NCI-H1417 treated with DMSO at 0.1 percent for 48 hours (cell line): ENCODE measurements at regions not wholly inside any gene's neighbourhood (a gene's known extent, or its start where the extent isn't known, plus 50 kb on each side); places are given as distances from the start of the nearest gene placed in this dataset.
A peak's percentile ranks its signal among the peaks of the same experiment; 100 is the strongest.
"Not testable (repeated sequence)": the region's sequence is repeated elsewhere in the genome, so short reads cannot be mapped to it uniquely, and the experiment has no call there.

Source experiments
- DNase-seq: peaks from one replicate; lab custom pipeline; 2025; lab: John Stamatoyannopoulos, UW

DNA sequence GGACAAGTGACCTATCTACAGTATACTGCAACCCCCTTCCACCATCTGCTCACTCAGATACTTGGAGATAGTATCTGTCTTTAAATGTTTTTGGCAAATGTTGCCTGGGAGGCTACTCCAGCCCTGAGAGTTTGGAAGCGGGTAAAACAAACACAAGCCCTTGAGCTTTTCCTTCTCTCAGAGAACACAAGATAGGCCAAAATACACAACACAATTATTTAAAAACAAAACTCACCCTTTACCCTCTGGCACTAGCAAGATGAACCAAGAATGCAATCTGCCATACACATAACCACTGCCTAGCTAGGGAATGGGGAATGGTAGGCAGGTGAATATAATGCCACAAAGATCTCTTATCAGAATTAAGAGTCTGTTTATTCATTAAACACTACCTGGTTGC is 324.7 kb upstream of the FAM47C start:
- DNase-seq = no peak

DNA sequence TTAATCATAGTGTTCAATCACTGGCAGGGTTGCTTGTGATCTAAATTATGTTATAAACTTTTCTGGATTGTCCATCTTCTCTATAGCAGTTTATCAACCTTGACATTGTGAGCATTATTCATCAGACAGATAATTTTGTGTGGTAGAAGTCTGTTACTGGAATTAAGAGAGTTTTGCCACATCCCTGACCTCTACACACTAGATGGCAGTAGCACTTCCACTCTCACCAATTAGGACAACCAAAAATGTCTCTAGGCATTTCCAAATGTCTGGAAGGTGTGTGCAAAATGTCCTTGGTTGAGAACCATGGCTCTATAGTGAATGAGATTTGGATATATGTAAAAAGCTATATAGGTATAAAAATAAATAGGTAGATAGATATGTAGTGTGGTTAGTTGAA is 324.1 kb upstream of the FAM47C start:
- no peak for DNase-seq

DNA sequence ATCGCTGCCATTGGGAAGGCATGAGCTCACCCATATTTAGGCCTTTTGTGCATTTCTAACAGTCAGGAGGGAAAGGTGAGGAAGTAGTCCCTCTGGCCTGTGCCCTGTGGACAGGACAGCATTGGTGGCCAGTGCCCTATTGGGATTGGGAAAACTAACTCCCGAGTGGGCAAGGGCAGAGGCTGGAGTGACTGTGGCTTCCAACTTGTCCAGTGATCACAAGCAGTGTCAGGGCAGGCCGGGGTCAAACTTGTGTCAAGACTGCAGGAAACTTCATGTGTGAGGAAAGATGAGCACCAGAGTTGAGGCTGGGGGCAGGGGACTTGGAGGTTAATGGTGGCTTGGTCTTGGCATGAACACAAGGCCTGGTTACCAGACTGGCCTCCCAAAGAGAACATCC is 286.2 kb upstream of the FAM47C start:
- no peak for DNase-seq

DNA sequence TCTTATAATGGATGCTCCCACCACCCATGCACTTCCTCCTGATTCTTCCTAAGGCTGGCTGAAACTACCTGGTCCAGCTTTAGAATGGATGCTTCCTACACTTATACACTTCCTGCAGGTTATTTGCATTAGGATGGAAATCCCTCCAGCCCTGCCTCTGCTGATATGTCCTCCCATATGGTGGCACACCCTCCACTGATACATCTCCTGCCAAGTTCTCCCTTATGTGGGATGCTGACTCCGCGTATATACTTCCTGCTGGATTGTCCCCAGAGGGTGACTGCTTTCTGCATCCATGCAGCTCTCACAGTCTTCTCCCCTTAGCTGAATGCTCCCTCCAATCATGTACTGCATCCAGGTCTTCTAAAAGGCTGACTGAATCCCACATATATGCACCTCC is 254.6 kb upstream of the FAM47C start:
- DNase-seq = no peak

DNA sequence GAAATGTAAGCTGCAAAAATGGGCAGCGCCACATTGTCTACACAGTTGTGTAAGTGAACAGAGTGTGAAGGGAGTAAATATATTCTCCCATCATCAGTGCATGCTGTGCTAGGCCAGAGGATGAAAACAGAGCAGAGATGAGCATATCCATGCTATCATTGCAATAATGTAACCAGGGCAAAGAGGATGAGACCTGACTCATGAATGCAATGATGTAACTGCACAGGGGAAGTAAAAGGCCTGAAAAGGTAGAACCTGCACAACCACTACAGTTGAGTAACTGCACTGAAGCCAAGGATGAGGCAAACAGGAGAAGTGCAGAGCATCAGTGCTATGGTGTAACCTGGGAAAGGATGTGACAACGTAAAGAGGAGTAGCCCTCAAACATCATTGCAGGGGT is 220.4 kb upstream of the FAM47C start:
- DNase-seq = no peak

DNA sequence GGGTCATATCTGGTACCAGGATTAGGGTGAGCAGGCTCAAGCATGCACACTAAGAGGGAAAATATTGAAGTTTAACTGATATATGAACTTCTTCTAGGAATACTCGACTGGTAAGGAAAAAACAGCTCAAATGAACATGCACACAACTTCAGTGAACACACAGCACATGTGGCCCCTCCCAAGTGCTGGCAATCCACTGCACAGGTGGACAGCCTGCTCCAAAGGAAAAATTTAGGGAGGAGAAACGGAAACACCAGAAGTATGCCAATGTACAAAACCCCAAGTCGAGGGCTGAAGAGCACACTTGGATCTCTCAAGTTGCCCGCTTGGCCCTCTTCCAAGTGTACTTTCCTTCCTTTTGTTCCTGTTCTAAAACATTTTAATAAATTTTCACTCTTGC is 205.0 kb upstream of the FAM47C start:
- no peak for DNase-seq

DNA sequence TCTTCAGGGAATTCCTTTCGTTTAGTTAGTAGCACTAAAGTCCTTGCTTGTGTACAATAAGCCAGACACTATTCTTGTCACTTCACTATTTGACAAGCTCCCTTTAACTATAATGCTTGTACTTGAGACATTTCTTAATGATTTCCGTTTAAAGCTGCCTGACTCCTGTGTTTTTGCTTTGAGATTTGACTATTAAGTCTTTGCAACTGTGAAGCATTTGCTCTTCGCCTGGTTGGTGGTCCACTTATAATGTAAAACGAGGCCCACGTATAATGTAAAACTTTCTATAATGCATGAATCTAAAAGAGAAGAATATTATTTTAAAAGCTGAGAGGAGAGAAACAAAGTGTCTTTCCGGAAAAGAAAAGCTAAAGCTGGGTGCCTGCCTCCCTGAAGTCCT is 204.1 kb upstream of the FAM47C start:
- no peak for DNase-seq

DNA sequence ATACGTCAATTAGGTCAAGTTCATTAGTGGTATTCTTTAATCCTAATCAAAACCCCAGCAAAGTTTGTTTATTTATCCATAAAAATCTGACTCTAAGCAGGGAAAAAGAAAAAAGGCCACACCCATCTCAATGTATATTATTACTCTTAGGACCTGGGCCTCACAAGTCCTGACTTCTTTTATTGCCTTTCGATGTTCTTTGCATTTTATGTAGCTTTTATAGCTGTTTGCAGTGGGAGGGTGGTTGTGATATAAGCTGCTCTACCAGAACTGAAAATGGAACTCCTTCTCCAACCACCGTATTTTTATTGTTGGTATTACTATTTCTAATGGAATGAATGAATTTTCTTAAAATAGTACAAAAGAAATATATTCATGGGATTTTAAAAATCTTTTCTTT is 163.3 kb upstream of the FAM47C start:
- no peak for DNase-seq

DNA sequence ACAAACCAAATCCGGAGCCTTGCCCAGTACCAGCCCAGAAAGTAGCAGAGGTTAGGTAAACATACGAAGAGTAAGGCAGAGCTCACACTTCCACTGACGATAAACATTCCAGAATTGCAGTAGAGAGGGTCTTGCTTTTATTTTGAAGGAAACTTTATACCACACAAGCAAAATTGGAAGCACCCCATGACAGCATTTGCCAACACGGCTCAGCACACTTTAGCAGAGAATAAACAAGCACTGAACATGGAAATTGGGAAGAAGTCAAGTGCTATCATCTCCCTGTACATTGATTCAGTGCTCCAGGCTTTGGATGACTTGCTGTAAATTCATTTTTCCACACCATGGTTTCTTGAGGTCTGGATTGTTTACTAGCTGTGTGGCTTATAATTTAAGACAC is 160.7 kb upstream of the FAM47C start:
- no peak for DNase-seq

DNA sequence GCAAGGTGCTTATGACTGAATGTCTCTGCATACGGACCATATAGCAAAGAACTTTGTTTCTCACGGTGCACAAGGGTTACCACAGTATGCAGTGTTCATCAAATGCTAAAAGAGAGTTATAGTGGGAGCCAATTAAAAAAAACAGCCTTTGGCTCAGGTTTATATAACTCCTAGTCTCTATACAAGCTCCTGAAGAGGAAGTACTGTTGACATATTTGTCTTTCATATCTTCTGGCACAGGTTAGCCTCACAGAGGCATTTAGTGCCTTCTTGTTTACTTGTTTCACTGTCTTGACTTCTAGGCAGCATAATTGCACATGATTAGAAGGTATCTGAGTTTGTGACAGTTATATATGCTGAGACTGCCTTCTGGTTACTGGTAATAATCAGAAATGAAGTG is 158.8 kb upstream of the FAM47C start:
- DNase-seq = no peak

DNA sequence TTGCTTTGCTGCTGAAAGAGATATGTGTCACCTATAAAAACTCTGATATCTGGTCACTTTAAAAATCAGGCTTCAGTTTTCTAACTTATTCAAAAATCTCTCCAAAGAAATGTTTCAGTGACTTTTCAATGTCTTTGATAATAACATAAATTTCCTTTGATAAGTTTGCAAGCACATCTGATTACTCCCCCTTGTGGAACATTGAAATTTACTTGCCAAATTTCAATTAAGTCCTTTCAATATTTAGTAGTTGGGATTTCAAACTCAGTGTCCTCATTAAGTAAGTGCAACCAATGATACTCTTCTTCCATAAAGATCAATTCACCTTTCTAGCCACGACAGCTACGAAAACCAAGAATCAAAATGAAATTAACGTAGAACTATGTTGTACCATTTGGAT is 151.3 kb upstream of the FAM47C start:
- DNase-seq = no peak

DNA sequence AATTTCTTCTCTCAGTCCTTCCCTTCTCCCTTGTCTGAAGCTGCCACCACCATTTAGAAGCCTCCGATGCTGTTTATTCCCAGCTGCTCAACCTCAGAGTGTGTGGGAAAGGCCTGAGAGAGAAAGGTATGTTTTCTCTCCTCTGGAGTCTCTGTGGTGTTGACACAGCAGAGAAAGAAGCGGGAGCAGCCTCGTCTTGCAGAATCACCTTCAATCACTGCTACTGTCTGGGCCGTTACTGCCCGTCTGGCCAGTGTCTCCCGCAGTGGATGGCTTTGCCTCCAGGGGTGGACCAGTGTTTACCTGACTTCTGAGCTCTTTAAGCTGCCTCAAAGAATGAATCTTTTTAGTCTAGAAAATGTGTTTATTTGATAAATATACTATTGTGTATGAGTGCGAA is 148.9 kb upstream of the FAM47C start:
- DNase-seq = no peak

DNA sequence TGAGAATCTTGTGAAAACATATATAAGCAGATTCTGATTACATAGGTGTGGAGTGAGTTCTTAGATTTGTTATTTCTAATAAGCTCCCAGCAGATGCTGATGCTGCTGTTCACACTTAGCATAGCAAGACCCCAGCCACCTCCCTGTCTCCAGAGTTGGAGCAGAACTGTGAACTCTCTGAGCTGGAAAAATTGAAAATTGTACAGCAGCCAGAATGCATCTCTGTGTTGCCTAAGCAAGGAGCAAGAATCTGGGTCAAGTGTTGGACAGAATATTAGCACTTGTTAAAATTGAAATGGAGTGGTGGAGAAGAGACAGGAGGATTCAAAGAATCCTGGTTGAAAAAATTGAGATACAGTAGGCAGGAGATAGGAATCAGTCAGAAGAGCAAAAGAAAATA is 146.6 kb upstream of the FAM47C start:
- DNase-seq = no peak

DNA sequence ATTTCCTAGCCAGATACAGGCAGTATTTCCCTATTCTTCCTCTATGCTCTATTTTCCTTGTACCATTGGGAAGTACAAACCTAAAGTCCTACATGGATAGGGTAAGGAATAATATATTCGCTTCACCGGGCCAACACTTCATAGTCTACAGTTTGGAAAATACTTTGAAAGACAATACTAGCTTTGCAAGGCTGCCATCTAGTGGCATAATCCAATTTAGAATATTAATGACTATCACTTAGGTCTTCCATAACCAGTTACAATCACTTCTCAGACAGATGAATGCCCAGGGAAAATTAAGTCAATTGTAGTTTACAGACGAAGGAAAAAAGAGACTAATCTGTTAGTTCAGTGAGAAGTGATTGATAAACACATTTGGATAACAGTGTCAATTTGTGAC is 141.0 kb upstream of the FAM47C start:
- DNase-seq = no peak

DNA sequence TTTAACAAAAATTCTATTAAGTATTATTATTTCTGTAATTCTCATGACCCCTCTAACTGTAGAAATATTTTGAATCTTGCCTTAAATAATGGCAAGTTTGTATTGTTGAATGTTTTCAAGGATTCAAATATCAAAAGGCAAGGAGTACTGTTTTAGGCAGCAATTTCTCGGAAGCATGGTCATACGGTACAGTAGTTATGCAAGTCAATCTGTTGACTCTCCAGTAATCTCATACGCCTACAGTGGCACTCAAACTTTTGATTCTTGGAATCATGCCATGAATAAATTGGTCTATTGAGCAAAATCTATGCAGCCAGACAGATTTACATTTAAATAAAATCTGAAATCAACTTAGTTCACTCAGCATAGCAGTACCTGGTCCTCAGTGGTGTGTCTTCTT is 139.6 kb upstream of the FAM47C start:
- DNase-seq = no peak

DNA sequence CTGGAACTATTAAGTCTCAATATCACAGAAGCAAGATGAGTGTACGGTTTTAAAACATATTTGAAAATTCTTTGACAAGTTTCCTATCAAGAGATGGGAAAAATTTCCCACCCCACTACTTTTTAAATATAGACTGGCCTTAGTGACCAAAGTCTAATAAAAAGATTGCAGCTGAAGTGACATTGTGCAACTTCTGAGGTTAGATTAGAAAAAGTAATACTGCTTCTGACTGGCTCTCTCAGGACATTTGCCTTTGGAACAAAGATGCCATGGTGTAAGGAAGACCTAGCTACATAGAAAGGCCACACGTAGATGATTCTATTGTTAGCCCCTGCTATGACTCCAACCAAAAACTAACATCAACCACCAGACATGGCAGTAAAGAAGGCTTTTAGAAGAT is 138.7 kb upstream of the FAM47C start:
- no peak for DNase-seq

DNA sequence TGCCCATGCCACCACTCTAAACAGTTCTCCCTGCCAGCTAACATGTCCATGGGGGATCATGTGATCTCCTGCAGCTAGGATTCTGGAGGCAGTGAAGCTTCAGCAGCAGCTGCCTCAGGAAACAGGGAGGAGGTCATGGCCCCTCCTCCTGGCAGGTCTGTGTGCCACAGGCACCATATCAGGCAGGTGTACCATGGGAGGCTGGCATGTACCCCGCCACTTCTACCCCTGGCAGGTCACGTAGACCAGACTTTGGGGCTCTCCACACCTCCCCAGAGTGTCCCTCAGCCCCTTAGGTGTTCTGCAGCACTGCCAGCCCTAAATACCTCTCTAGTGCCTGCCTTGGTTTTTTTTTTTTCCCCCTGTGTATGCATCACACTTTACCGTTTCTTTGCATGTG is 110.5 kb upstream of the FAM47C start:
- no peak for DNase-seq

DNA sequence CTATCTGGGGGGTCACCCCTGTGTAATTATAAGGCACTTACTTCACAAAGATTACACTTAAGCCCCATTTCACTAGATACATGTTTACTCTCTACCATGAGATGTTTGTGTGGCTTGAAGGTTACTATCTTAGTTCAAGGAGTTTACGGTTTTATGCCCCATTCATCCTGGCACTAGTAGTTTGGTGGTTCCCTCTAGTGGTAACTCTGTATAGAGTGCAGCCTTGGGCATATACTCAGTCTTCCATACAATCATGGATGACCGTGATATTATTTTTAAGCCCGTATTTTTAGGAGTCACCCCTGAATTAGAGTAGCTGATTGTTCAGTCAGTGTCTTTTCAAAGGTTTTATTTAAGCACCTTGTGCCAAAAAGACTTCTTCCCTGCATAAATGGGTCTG is 109.9 kb upstream of the FAM47C start:
- DNase-seq = no peak

DNA sequence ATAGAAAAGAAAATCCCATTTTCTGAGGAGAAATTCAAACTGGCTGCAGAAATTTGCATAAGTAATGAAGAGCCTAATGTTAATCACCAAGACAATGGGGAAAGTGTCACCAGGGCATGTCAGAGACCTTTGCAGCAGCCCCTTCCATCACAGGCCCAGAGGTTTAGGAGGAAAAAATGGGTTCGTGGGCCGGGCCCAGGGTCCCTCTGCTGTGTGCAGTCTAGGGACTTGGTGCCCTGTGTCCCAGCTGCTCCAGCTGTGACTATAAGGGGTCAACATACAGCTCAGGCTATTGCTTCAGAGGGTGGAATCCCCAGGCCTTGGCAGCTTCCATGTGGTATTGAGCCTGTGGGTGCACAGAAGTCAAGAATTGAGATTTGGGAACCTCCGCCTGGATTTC is 103.6 kb upstream of the FAM47C start:
- not testable (repeated sequence) for DNase-seq

DNA sequence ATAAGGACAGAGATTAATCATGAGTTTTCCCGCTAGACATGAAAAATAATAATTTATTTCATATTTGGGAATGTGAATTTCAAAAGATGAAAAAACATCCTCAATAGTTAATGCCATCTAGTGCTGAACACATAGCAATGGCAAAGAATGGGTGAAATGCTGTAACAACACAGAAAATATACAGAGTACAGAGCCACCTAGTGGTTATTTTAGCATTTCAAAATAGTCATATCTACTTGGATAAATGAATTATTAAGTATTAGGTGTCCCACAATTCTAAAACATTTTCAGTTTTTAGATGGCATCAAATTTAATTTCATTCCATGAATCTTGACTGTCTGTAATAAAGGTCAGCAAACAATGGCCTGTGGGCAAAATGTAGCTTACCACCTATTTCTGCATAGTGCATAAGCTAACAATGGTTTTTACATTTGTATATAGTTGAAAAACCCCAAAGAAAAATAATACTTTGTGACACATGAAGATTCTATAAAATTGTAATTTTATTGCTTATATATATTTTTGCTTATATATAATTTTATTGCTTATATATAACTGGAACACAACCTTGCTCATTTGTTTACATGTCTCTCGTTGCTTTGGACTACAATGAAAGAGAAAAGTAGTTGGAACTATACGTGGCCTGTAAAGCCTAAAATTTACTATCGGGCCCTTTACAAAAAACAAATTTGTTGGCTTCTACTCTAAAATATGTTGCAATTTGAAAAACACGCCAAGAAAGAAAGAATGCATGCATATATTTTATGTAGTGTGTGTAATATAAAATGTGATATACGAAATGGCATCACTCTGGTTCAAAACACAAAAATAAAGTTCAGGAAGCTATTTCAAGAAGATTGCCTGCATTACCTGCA is 99.1 kb upstream of the FAM47C start:
- DNase-seq = peak; percentile 2

DNA sequence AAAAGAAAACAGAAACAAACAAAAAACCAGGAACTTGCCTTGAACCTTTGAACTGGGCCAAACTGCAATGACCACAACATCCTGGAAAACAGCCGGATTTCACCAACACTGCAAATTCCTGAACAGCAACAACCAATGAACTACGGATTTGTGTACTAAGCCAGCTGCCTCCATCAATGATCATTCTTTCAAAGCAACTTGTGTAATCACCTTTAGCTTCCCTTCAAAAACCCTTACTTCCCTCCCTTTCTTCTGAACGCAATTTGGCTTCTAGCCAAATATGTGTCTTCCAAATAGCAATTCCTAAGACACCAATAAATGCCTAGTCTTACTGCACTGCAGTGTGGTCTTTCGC is 98.5 kb upstream of the FAM47C start:
- no peak for DNase-seq

DNA sequence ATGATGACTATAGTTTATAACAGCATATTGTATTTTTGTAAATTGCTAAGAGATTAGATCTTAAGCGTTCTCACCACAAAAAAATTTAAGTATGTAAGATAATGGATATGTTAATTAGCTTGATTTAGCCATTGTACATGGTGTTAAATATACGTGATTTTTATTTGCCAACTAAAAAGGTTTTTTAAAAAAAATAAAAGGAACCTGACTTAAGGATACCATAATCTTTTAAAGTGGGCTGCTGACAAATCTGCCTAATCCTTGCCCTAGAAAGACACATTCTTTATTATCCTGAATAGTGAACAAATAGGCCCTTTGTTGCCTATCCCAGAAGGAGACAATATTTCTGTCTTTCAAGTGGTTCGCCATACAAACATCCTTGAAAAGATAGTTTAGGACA is 94.6 kb upstream of the FAM47C start:
- no peak for DNase-seq

DNA sequence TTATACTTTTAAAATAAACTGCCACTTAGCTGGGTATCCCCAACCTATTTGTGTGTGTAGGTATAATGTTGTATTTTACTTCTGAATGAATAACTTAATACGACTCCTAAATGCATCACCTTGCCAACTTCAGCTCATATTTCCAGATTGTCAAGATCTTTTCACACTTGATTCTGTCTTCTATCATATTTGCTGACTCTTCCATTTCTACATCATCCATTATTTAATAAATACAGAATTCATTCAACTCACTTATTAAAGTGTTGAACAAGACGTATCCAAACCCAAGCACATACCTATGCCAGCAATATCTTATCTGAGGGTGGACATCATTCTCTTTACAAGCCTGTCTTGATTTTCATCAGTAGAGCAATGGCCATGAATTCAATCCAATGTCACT is 91.2 kb upstream of the FAM47C start:
- no peak for DNase-seq

DNA sequence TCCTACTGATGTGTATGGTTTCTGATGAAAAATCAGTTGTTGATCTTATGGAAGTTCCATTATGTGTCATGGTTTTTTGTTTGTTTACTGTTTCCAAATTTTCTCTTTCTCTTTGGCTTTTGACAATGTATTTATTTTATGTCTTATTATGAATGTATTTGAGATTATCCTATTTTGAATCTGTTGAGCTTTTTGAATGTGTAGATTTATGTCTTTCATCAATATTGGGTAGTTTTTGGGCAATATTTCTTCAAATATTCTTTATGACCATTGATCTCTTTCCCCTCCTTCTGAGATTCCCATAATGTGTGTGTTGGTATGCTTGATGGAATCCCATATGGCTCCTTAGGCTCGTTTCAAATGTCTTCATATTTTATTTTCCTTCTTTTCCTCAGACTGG is 80.5 kb upstream of the FAM47C start:
- DNase-seq = no peak

DNA sequence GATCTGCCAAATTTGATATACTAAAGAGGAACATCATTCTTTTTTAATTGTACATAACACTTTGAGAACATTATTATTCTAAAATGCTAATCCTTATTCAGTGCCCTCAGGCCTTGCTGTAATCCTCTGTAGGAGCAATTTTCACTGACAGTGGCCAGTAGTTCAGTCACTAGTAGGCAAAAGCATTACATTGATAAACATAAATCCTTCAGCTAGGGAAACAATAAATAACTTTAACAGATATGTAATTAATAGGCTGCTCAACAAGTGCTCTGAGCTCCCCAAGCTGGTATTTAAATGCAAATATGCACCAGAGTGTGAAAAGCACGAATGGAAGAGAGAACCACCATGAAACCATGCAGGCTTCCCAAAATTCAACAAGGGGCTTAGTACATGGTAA is 77.7 kb upstream of the FAM47C start:
- no peak for DNase-seq
